ENCODE measurements at regions not wholly inside any gene's neighbourhood (a gene's known extent, or its start where the extent isn't known, plus 50 kb on each side); places are given as distances from the start of the nearest gene placed in this dataset.
A peak's percentile ranks its signal among the peaks of the same experiment; 100 is the strongest.

GRCh38 chr13:34667286-34668218, 274.5 kb upstream of the NBEA start:
- no peak for TF ChIP-seq Cebpa-rat (IDR thresholded peaks at IDR 0.05)

DNA sequence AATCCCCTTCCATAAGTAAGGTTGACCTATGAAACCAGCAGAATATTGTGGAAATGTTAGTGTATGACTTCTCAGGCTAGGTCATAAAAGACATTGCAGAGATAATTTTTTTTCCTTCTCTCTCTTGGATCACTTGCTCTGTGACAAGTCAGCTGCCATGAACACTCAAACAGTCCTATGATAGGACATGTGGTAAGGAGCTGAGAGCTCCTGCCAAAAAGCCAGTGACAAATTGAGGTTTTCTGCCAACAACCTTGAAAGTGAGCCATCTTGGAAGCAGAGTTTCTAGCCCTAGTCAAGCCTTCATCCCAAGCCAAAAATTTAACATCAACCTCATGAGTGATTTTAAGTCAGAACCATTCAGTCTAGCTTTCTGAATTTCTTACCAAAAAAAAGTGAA, 270.9 kb upstream of the NBEA start:
- Histone ChIP-seq H3K36me3 (no peaks in the 10 kb centered on the region), H4K20me1 (no peaks in the 10 kb centered on the region), H3K4me3 (no peak overlapping the region), H3K27ac (no peak overlapping the region), H3K27me3 (no peaks in the 10 kb centered on the region), H3K9me3 (replicated peaks in 1 of 11) (no peaks in the 10 kb centered on the region), H3K4me1 (peaks cover 0 to 20% (median 0%) of the 10 kb centered on the region in 10 experiments; a peak in 3 of 20 replicates), H3K4me2 (no peak overlapping the region), H3K9ac (no peak overlapping the region)
- no peak for TF ChIP-seq Cebpa-rat (IDR thresholded peaks at IDR 0.05)

More at GRCh38 chr13:34667286-34668218, 274.5 kb upstream of the NBEA start:
- H3K27me3 ChIP-seq = no peaks in the 10 kb centered on the region
- no peak overlapping the region for H3K4me3 ChIP-seq
- no peaks in the 10 kb centered on the region for H3K9me3 ChIP-seq (replicated peaks in 1 of 11)
- no peak overlapping the region for H3K9ac ChIP-seq
- no peaks in the 10 kb centered on the region for H4K20me1 ChIP-seq
- peaks cover 0 to 10% (median 0%) of the 10 kb centered on the region in 10 experiments; a peak in 2 of 20 replicates for H3K4me1 ChIP-seq
- H3K4me2 ChIP-seq = no peak overlapping the region
- no peak overlapping the region for H3K27ac ChIP-seq
- no peaks in the 10 kb centered on the region for H3K36me3 ChIP-seq

DNA sequence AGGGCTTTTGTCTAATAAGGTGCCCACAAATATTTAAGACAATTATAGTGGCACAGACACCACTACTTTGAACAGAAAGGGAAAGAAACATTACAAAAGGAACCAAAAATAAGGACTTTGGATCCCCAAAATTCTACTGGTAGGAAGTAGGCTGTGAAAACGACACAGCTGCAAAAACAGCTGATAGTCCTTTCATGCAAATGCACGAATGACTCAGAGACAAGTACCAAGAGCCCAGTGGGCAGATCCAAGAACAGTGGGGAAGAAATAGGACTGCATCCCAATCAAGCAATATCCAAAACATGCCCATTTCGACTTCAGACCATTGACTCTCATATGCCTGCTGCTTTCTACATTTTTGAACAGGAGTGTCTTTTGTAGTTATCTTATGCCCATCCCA, 269.4 kb upstream of the NBEA start:
- Histone ChIP-seq H3K4me3 (0 out of 20 replicates have a peak overlapping the region, but pooled peaks of 1 of the 10 experiments have one; percentile 5), H3K27ac (peak overlapping the region in 3 of 11 experiments; percentile 42 to 49 (median 46); a peak in 3 of 22 replicates), H3K9me3 (replicated peaks in 1 of 11) (no peaks in the 10 kb centered on the region), H3K9ac (peak overlapping the region in 1 of 11 experiments; percentile 53; a peak in 1 of 22 replicates), H3K36me3 (no peaks in the 10 kb centered on the region), H4K20me1 (no peaks in the 10 kb centered on the region), H3K27me3 (no peaks in the 10 kb centered on the region), H3K4me2 (peak overlapping the region in 2 of 11 experiments; percentile 57 to 61; a peak in 5 of 22 replicates), H3K4me1 (peaks cover 0 to 20% (median 0%) of the 10 kb centered on the region in 10 experiments; a peak in 3 of 20 replicates)
- no peak for TF ChIP-seq Cebpa-rat (IDR thresholded peaks at IDR 0.05)

DNA sequence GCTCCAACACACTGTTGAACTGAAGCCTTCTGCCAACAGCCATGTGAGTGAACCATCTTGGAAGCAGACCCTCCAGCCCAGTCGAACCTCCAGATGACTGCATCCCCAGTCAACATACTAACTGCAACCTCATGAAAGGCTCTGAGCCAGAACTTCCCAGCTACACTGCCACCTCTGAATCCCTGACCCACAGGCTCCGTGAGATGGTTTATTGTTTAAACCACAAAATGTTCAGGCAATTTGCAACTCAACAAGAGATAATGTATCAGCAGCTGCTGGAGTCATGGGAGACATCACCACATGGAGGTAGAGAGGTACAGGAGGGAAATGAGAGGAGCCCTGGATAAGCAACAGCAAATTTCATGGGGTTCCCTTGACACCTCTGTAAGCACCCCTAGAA, 266.4 kb upstream of the NBEA start:
- Histone ChIP-seq H3K27ac (no peak overlapping the region), H3K4me2 (no peak overlapping the region), H3K4me3 (no peak overlapping the region), H3K36me3 (no peaks in the 10 kb centered on the region), H3K9ac (no peak overlapping the region), H3K9me3 (replicated peaks in 1 of 11) (no peaks in the 10 kb centered on the region), H4K20me1 (no peaks in the 10 kb centered on the region), H3K27me3 (no peaks in the 10 kb centered on the region), H3K4me1 (peaks cover 0 to 20% (median 0%) of the 10 kb centered on the region in 10 experiments; a peak in 3 of 20 replicates)
- TF ChIP-seq Cebpa-rat (IDR thresholded peaks at IDR 0.05) = no peak

GRCh38 chr13:34678154-34678553, 263.9 kb upstream of the NBEA start:
- no peak overlapping the region for H3K27ac ChIP-seq
- H3K36me3 ChIP-seq = no peaks in the 10 kb centered on the region
- no peak overlapping the region for H3K4me2 ChIP-seq
- H3K9ac ChIP-seq = no peak overlapping the region
- H3K27me3 ChIP-seq = no peaks in the 10 kb centered on the region
- no peaks in the 10 kb centered on the region for H3K9me3 ChIP-seq (replicated peaks in 1 of 11)
- no peaks in the 10 kb centered on the region for H4K20me1 ChIP-seq
- H3K4me1 ChIP-seq = peaks cover 0 to 4% (median 0%) of the 10 kb centered on the region in 10 experiments; a peak in 3 of 20 replicates
- no peak for TF ChIP-seq Cebpa-rat (IDR thresholded peaks at IDR 0.05)
- no peak overlapping the region for H3K4me3 ChIP-seq

DNA sequence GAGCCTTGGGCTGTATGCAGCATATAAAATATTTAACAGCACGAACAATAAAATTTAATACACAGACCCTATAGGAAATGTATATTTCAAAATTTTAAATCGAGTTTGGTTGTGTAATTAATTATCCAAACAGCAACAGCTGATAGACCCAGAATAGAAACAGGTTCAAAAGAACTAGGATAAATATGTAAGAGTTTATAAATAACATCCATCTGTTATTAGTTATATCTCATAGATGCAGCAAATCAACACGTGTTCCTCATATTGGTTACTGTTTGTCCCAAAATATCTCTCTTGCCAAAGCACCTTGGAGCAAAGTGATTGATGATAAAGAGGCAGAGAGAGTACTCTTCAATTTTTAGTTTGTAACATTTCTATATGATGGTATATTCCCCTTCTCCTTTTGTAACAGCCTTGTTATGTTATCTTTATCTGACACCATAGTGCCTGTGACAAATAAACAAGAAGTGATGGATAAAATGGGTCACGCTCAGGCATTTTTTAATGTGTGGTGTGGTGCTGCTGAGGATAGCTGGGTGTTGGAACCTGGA, 260.6 kb upstream of the NBEA start:
- H3K4me1 ChIP-seq = no peaks in the 10 kb centered on the region
- no peak overlapping the region for H3K9ac ChIP-seq
- H3K4me3 ChIP-seq = no peak overlapping the region
- no peak overlapping the region for H3K27ac ChIP-seq
- no peaks in the 10 kb centered on the region for H3K27me3 ChIP-seq
- H3K4me2 ChIP-seq = no peak overlapping the region
- H3K9me3 ChIP-seq (replicated peaks in 1 of 11) = no peaks in the 10 kb centered on the region
- H3K36me3 ChIP-seq = no peaks in the 10 kb centered on the region
- no peak for TF ChIP-seq Cebpa-rat (IDR thresholded peaks at IDR 0.05)
- H4K20me1 ChIP-seq = no peaks in the 10 kb centered on the region

DNA sequence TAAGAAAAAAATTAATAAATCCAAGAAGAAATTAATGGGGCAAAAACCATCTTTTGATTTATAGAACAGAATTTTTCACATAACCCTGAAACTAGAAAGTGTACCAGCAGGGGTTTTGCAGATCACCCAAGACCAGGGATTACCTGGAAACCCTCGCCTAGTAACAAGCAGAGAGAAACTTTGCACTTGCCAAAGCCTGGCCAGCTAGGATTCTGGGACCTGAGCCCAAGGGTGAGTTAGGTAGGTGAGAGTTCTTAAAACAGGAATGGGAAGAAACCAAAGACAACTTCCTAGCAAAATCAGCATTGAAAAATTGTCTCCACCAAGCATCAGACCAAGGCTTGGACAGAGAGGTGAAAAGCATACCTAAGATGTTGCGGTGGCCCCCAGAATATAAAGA, 247.0 kb upstream of the NBEA start:
- H3K27me3 ChIP-seq = no peaks in the 10 kb centered on the region
- H3K36me3 ChIP-seq = no peaks in the 10 kb centered on the region
- no peak overlapping the region for H3K9ac ChIP-seq
- H3K4me2 ChIP-seq = no peak overlapping the region
- TF ChIP-seq Cebpa-rat (IDR thresholded peaks at IDR 0.05) = no peak
- no peaks in the 10 kb centered on the region for H4K20me1 ChIP-seq
- H3K4me3 ChIP-seq = no peak overlapping the region
- H3K27ac ChIP-seq = no peak overlapping the region
- peaks cover 0 to under 1% (median 0%) of the 10 kb centered on the region in 11 experiments; a peak in 1 of 22 replicates for H3K9me3 ChIP-seq (replicated peaks in 1 of 11)
- H3K4me1 ChIP-seq = no peaks in the 10 kb centered on the region

- Histone ChIP-seq H3K4me1 (no peaks in the 10 kb centered on the region), H3K9me3 (replicated peaks in 1 of 11) (no peaks in the 10 kb centered on the region), H3K4me2 (no peak overlapping the region), H3K4me3 (no peak overlapping the region), H3K27ac (no peak overlapping the region), H3K36me3 (no peaks in the 10 kb centered on the region), H3K27me3 (no peaks in the 10 kb centered on the region), H4K20me1 (no peaks in the 10 kb centered on the region), H3K9ac (no peak overlapping the region)
- no peak for TF ChIP-seq Cebpa-rat (IDR thresholded peaks at IDR 0.05)
Observed at GRCh38 chr13:34696296-34696695, 245.8 kb upstream of the NBEA start.

DNA sequence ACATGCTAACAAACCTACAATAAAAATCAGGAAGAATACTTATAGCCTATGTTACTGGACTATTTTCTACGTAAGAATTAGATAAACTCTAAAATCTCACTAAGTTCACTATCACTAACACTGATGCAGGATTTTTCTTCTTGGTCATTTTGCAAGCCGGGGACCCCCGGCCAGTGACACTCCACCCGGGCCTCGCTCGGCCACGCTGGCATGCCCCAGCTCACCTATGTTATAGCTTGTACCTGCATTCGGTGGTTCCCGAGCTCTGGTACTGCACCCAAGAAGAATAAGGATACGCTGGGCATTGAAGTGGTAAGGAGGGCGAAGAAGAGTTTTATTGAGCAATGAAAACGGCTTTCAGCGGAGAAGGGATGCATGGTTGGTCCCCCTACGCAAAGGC, 245.3 kb upstream of the NBEA start:
- H3K4me1 ChIP-seq = no peaks in the 10 kb centered on the region
- no peaks in the 10 kb centered on the region for H3K9me3 ChIP-seq (replicated peaks in 1 of 11)
- H3K9ac ChIP-seq = no peak overlapping the region
- H3K36me3 ChIP-seq = no peaks in the 10 kb centered on the region
- TF ChIP-seq Cebpa-rat (IDR thresholded peaks at IDR 0.05) = no peak
- no peak overlapping the region for H3K4me3 ChIP-seq
- H4K20me1 ChIP-seq = no peaks in the 10 kb centered on the region
- H3K27me3 ChIP-seq = no peaks in the 10 kb centered on the region
- no peak overlapping the region for H3K4me2 ChIP-seq
- H3K27ac ChIP-seq = no peak overlapping the region
